Endodermal cell (in vitro differentiated cells): ENCODE measurements at regions not wholly inside any gene's neighbourhood (a gene's known extent, or its start where the extent isn't known, plus 50 kb on each side); places are given as distances from the start of the nearest gene placed in this dataset.

ENCODE experiments used
- DNase-seq: peaks from one replicate; pipeline ENCODE4 v3.0.0-alpha.2; 2017
- H3K27ac ChIP-seq: 2 replicates; pipeline ENCODE4 v1.5.1; 2013; ENCODE audit warnings: mild to moderate bottlenecking, low read depth, low read length, moderate library complexity
- H3K27me3 ChIP-seq: 2 replicates; pipeline ENCODE4 v1.6.1; 2013; ENCODE audit warnings: mild to moderate bottlenecking, low read length, moderate library complexity; ENCODE audit not compliant: insufficient read depth, control insufficient read depth, poor library complexity, severe bottlenecking
- H3K36me3 ChIP-seq: 2 replicates; pipeline ENCODE4 v1.7.0; 2013; ENCODE audit warnings: mild to moderate bottlenecking, low read length, moderate library complexity; ENCODE audit not compliant: control insufficient read depth, insufficient read depth
- H3K4me1 ChIP-seq: one replicate; pipeline ENCODE4 v1.7.0; 2013; ENCODE audit warnings: low read length; ENCODE audit not compliant: control insufficient read depth, insufficient read depth
- H3K4me3 ChIP-seq: 2 replicates; pipeline ENCODE4 v1.5.1; 2013; ENCODE audit warnings: mild to moderate bottlenecking, low read length, moderate library complexity
- H3K9ac ChIP-seq: 2 replicates; pipeline ENCODE4 v1.6.1; 2013; ENCODE audit warnings: mild to moderate bottlenecking, low read length, moderate library complexity; ENCODE audit not compliant: poor library complexity, severe bottlenecking; ENCODE audit errors: extremely low read depth
- H3K9me3 ChIP-seq: 2 replicates; pipeline ENCODE4 v1.6.1; 2013; ENCODE audit warnings: mild to moderate bottlenecking, low read length, moderate library complexity; ENCODE audit not compliant: control insufficient read depth
- H3K27ac Mint-ChIP-seq: 2 replicates; pipeline ENCODE4 v1.8.0; 2020; ENCODE audit warnings: mixed read lengths
- H3K27me3 Mint-ChIP-seq: 2 replicates; pipeline ENCODE4 v1.8.0; 2021; ENCODE audit warnings: mild to moderate bottlenecking, mixed read lengths; ENCODE audit not compliant: insufficient read depth
- H3K36me3 Mint-ChIP-seq: 2 replicates; pipeline ENCODE4 v1.8.0; 2020; ENCODE audit warnings: low read depth, mixed read lengths
- H3K4me1 Mint-ChIP-seq: 2 replicates; pipeline ENCODE4 v1.8.0; 2020; ENCODE audit warnings: mixed read lengths
- H3K4me3 Mint-ChIP-seq: 2 replicates; pipeline ENCODE4 v1.8.0; 2020; ENCODE audit warnings: mild to moderate bottlenecking, moderate library complexity, mixed read lengths
- H3K9me3 Mint-ChIP-seq: 2 replicates; pipeline ENCODE4 v1.8.0; 2020; ENCODE audit warnings: mild to moderate bottlenecking, mixed read lengths
- CTCF ChIP-seq: fragments of 200-600 bp; sonication (generic); conservative IDR thresholded peaks from 2 replicates; pipeline ENCODE4 v1.5.0; 2021; ENCODE audit warnings: antibody characterized with exemption, mild to moderate bottlenecking
- WGBS, 2 experiments: methylation state at CpG; one replicate each; pipeline versions ENCODE4 v1.1.5 to v1.1.7; 2013; ENCODE audit warnings: missing lambda C conversion rate in 2 of 2, mixed read lengths in 1 of 2; ENCODE audit not compliant: insufficient coverage in 1 of 2, insufficient read length in 1 of 2; 5-methylcytosine and 5-hydroxymethylcytosine counted together

DNA sequence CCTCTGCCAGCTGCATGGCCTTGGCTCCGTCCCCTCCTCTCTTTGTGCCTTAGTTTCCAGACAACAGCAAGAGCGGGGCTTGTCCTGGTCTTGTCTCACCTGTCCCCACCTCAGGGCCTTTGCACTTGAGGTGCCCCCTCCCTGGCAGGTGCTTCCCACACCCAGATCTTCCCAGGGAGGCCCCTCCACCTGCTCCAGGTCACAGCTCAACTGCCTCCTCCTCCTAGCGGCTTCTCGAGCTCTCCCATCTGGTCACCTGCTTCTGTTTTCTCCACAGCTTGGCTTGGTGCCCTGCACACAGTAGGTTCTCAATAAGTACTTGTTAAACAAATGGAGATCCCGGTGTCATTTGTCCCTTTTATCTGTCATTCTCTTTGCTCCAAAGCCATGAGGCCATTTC, 64.3 kb upstream of the ZNF716 start:
- WGBS, 2 experiments: 78 to 82% methylated on average over 3 to 5 of the region's 5 CpGs
- no peaks in the 10 kb centered on the region for H3K27me3 ChIP-seq
- Mint-ChIP-seq H3K9me3 (peaks cover 94% of the 10 kb centered on the region), H3K27ac (no peak overlapping the region), H3K4me1 (no peaks in the 10 kb centered on the region), H3K36me3 (peaks cover 4% of the 10 kb centered on the region), H3K27me3 (peaks cover 3% of the 10 kb centered on the region), H3K4me3 (no peak overlapping the region)
- DNase-seq: no peak
- no peak overlapping the region for H3K4me3 ChIP-seq
- peaks cover 70% of the 10 kb centered on the region for H3K9me3 ChIP-seq
- TF ChIP-seq CTCF: no peak
- no peaks in the 10 kb centered on the region for H3K36me3 ChIP-seq
- H3K9ac ChIP-seq: no peak overlapping the region
- H3K4me1 ChIP-seq: no peaks in the 10 kb centered on the region
- H3K27ac ChIP-seq: no peak overlapping the region

- Mint-ChIP-seq H3K27me3 (peaks cover 1% of the 10 kb centered on the region), H3K4me1 (no peaks in the 10 kb centered on the region), H3K27ac (no peak overlapping the region), H3K4me3 (no peak overlapping the region), H3K9me3 (peaks cover 92% of the 10 kb centered on the region), H3K36me3 (no peaks in the 10 kb centered on the region)
- Histone ChIP-seq H3K9me3 (peaks cover 76% of the 10 kb centered on the region), H3K4me3 (no peak overlapping the region), H3K27ac (no peak overlapping the region), H3K27me3 (no peaks in the 10 kb centered on the region), H3K9ac (no peak overlapping the region), H3K36me3 (no peaks in the 10 kb centered on the region), H3K4me1 (no peaks in the 10 kb centered on the region)
- TF ChIP-seq CTCF: no peak
- no peak for DNase-seq
- WGBS, 2 experiments: 78 to 82% methylated on average over 4 to 7 of the region's 7 CpGs
Observed at GRCh38 chr7:57388761-57389160, 61.2 kb upstream of the ZNF716 start.

DNA sequence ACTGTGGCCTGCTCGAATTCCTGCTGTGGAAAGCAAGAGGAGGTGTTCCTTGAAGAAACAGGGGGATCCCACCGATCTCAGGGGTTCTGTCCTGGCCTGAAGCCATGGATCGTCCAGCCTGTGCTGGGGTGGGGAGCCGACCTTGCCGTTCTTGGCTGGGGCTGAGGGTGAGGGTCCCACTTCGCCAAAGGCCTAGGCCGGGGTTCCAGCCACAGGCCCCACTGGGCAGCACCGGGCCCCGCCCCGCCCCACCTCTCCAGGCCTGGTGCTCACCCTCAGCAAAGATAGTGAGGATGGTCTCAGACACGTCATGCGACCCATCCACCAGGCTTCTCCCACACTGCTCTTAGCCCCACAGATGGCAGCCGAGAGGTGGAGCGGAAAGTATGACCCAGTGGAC, 51.4 kb upstream of the ZNF716 start:
- H3K4me1 ChIP-seq: no peaks in the 10 kb centered on the region
- H3K9ac ChIP-seq: no peak overlapping the region
- Mint-ChIP-seq H3K9me3 (peaks cover 91% of the 10 kb centered on the region), H3K27me3 (no peaks in the 10 kb centered on the region), H3K36me3 (no peaks in the 10 kb centered on the region), H3K27ac (no peak overlapping the region), H3K4me3 (no peak overlapping the region), H3K4me1 (no peaks in the 10 kb centered on the region)
- H3K27me3 ChIP-seq: no peaks in the 10 kb centered on the region
- no peak for TF ChIP-seq CTCF
- H3K27ac ChIP-seq: no peak overlapping the region
- DNase-seq: no peak
- no peaks in the 10 kb centered on the region for H3K36me3 ChIP-seq
- H3K4me3 ChIP-seq: no peak overlapping the region
- 84 to 85% methylated on average over 8 to 14 of the region's 14 CpGs for WGBS, 2 experiments
- peaks cover 83% of the 10 kb centered on the region for H3K9me3 ChIP-seq
